ENCODE measurements at regions not wholly inside any gene's neighbourhood (a gene's known extent, or its start where the extent isn't known, plus 50 kb on each side); places are given as distances from the start of the nearest gene placed in this dataset.

DNA sequence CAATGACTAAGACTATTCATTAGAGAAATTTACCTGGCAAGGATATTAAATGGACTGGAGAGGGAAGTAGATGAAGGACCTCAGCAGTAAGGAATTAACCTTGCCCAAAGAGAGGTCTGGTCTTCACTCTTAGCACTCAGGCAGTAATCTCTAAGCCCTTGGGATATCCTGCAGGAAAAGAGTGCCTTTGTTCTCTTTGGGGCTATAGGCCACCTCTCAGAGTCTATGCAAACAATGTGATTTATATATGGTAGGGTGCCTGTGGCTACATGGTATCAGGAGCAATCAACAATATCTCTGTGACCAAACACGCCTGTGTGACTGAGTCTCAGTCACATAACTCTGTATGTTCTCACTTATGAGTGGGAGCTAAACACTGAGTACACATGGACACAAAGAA lies 154.7 kb upstream of the CDK1 start:
- TF ChIP-seq, protein P1, sequence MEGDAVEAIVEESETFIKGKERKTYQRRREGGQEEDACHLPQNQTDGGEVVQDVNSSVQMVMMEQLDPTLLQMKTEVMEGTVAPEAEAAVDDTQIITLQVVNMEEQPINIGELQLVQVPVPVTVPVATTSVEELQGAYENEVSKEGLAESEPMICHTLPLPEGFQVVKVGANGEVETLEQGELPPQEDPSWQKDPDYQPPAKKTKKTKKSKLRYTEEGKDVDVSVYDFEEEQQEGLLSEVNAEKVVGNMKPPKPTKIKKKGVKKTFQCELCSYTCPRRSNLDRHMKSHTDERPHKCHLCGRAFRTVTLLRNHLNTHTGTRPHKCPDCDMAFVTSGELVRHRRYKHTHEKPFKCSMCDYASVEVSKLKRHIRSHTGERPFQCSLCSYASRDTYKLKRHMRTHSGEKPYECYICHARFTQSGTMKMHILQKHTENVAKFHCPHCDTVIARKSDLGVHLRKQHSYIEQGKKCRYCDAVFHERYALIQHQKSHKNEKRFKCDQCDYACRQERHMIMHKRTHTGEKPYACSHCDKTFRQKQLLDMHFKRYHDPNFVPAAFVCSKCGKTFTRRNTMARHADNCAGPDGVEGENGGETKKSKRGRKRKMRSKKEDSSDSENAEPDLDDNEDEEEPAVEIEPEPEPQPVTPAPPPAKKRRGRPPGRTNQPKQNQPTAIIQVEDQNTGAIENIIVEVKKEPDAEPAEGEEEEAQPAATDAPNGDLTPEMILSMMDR (IDR thresholded peaks at IDR 0.05) = no peak
- peaks cover 6% of the 10 kb centered on the region for H3K27me3 ChIP-seq
- no peak overlapping the region for H3K4me3 ChIP-seq (ENCODE audit: low read depth in 1 of 2, low read length in 1 of 2)
- H3K27ac ChIP-seq = no peak overlapping the region
- no peaks in the 10 kb centered on the region for H3K9me3 ChIP-seq
- no peaks in the 10 kb centered on the region for H3K36me3 ChIP-seq
- H3K4me1 ChIP-seq (ENCODE audit: control insufficient read depth in 1 of 2, insufficient read depth in 1 of 2, low read depth in 1 of 2, low read length in 1 of 2) = no peaks in the 10 kb centered on the region

DNA sequence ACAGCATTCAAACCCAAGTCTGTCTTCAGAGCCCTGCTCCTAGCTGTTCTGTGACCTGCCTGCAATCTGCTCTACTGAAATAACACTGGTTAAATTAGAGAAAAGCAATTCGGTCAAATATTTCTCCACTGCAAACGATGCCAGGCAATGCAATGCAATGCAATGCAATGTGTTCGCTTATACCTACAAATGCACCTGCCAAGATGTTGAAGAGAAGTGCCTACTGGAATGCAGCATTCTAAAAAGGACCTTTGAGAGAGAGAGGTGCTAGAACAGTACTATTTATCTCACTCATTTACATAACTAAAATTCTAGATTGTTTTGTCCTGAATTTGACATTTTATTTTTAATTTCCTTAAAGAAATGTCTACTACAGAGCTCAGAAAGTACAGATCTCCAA lies 157.3 kb upstream of the CDK1 start:
- Histone ChIP-seq H3K4me3 (ENCODE audit: low read depth in 1 of 2, low read length in 1 of 2) (no peak overlapping the region), H3K27ac (no peak overlapping the region), H3K9me3 (no peaks in the 10 kb centered on the region), H3K36me3 (no peaks in the 10 kb centered on the region), H3K27me3 (no peaks in the 10 kb centered on the region), H3K4me1 (ENCODE audit: control insufficient read depth in 1 of 2, insufficient read depth in 1 of 2, low read depth in 1 of 2, low read length in 1 of 2) (peaks cover 0 to 6% of the 10 kb centered on the region in 2 experiments)
- TF ChIP-seq, protein P1 (IDR thresholded peaks at IDR 0.05) = no peak

DNA sequence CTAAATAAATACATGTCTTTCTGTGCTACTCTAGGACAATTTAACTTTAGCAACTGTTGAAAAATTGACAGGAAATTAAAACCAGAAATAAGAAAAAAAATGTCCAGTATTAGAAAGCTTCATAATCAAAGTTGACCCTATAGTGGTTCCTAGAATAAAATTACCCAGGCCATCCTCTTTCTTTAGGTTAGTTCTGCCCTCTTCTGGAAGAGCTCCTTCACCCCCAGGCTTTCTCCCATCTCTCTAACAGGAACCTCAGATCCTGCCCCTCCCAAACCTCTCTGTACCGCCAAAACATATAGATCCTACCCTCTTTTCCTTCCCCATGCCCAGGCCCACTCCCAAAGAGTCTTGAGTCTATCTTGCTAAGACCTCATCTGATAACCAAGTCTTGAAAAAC lies 159.4 kb upstream of the CDK1 start:
- Histone ChIP-seq H3K4me3 (ENCODE audit: low read depth in 1 of 2, low read length in 1 of 2) (no peak overlapping the region), H3K9me3 (no peaks in the 10 kb centered on the region), H3K27me3 (no peaks in the 10 kb centered on the region), H3K36me3 (no peaks in the 10 kb centered on the region), H3K27ac (no peak overlapping the region), H3K4me1 (ENCODE audit: control insufficient read depth in 1 of 2, insufficient read depth in 1 of 2, low read depth in 1 of 2, low read length in 1 of 2) (peaks cover 0 to 6% of the 10 kb centered on the region in 2 experiments)
- TF ChIP-seq, protein P1 (IDR thresholded peaks at IDR 0.05) = no peak

DNA sequence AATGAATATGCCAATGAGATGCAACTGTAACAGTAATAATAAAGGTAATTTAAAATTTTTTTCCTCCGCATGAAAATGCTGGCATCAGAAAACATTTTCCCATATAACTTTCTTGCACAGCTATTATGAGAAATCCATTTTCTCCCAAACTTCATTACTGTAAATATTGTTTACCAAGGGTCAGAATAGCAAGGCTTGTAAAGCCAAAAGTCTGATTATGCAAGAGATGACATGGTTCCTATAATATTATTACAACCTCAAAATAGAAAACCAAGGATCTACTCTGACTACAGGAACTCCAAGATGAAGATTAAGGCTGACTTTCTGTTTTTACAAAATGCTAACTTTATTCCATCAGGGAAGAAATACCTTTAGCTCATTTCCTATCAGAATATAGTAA lies 162.7 kb upstream of the CDK1 start:
- Histone ChIP-seq H3K27me3 (no peaks in the 10 kb centered on the region), H3K4me1 (ENCODE audit: control insufficient read depth in 1 of 2, insufficient read depth in 1 of 2, low read depth in 1 of 2, low read length in 1 of 2) (peaks cover 0 to 6% of the 10 kb centered on the region in 2 experiments), H3K36me3 (no peaks in the 10 kb centered on the region), H3K27ac (no peak overlapping the region), H3K9me3 (no peaks in the 10 kb centered on the region), H3K4me3 (ENCODE audit: low read depth in 1 of 2, low read length in 1 of 2) (no peak overlapping the region)
- TF ChIP-seq, protein P1 (IDR thresholded peaks at IDR 0.05) = no peak

DNA sequence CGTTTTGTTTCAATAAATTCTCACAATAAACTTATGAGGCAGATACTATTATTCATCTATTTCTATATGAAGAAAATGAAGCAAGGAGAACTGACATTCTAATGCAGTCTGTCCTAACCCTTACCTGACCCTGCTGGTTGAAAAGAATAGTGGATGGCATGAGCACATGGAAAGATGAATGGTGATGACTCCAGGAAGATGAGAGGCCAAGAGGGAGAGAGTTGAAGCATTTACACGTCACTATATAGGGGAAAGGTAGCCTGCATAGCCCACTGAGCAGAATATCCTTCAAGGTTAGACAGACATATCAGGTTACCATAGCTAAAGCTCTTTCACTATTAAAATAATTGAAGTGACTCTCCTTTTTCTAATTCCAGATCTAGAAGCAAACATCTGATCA lies 163.9 kb upstream of the CDK1 start:
- Histone ChIP-seq H3K4me3 (ENCODE audit: low read depth in 1 of 2, low read length in 1 of 2) (no peak overlapping the region), H3K27me3 (no peaks in the 10 kb centered on the region)

More for the DNA sequence above, 163.9 kb upstream of the CDK1 start:
- Histone ChIP-seq H3K4me1 (ENCODE audit: control insufficient read depth in 1 of 2, insufficient read depth in 1 of 2, low read depth in 1 of 2, low read length in 1 of 2) (peaks cover 0 to 6% of the 10 kb centered on the region in 2 experiments), H3K36me3 (no peaks in the 10 kb centered on the region), H3K9me3 (no peaks in the 10 kb centered on the region), H3K27ac (no peak overlapping the region)
- TF ChIP-seq, protein P1 (IDR thresholded peaks at IDR 0.05) = no peak
